ENCODE measurements at regions not wholly inside any gene's neighbourhood (a gene's known extent, or its start where the extent isn't known, plus 50 kb on each side); places are given as distances from the start of the nearest gene placed in this dataset.
"Not testable (repeated sequence)": the region's sequence is repeated elsewhere in the genome, so short reads cannot be mapped to it uniquely, and the experiment has no call there.

GRCh38 chr11:69869311-69869939 lies 50.2 kb upstream of the FGF3 start:
- no peak for DNase-seq (ENCODE audit: low spot score)

GRCh38 chr11:69870766-69871165 lies 51.5 kb upstream of the FGF3 start:
- DNase-seq (ENCODE audit: low spot score) = no peak

- no peak for DNase-seq (ENCODE audit: low spot score)
These were observed 54.2 kb upstream of the FGF3 start for GRCh38 chr11:69873166-69874077.

GRCh38 chr11:69874178-69874983 lies 55.2 kb upstream of the FGF3 start:
- no peak for DNase-seq (ENCODE audit: low spot score)

GRCh38 chr11:69874984-69875624 lies 55.9 kb upstream of the FGF3 start:
- no peak for DNase-seq (ENCODE audit: low spot score)

- DNase-seq (ENCODE audit: low spot score) = no peak
These were observed 56.8 kb upstream of the FGF3 start for GRCh38 chr11:69876013-69876412.

- DNase-seq (ENCODE audit: low spot score) = no peak
These were observed 58.0 kb upstream of the FGF3 start for GRCh38 chr11:69877235-69877634.

- not testable (repeated sequence) for DNase-seq (ENCODE audit: low spot score)
These were observed 58.5 kb upstream of the FGF3 start for GRCh38 chr11:69877704-69878103.

GRCh38 chr11:69878144-69878883 lies 59.1 kb upstream of the FGF3 start:
- no peak for DNase-seq (ENCODE audit: low spot score)

GRCh38 chr11:69878927-69879728 lies 59.9 kb upstream of the FGF3 start:
- no peak for DNase-seq (ENCODE audit: low spot score)

GRCh38 chr11:69879729-69880005 lies 60.5 kb upstream of the FGF3 start:
- DNase-seq (ENCODE audit: low spot score) = no peak

- DNase-seq (ENCODE audit: low spot score) = no peak
These were observed 61.0 kb upstream of the FGF3 start for GRCh38 chr11:69880041-69880825.

- DNase-seq (ENCODE audit: low spot score) = no peak
These were observed 61.7 kb upstream of the FGF3 start for GRCh38 chr11:69880826-69881445.

GRCh38 chr11:69881467-69882269 lies 62.5 kb upstream of the FGF3 start:
- DNase-seq (ENCODE audit: low spot score) = no peak

- no peak for DNase-seq (ENCODE audit: low spot score)
These were observed 63.0 kb upstream of the FGF3 start for GRCh38 chr11:69882270-69882608.

- no peak for DNase-seq (ENCODE audit: low spot score)
These were observed 64.4 kb upstream of the FGF3 start for GRCh38 chr11:69883292-69884255.

- no peak for DNase-seq (ENCODE audit: low spot score)
These were observed 65.1 kb upstream of the FGF3 start for GRCh38 chr11:69884286-69884685.

GRCh38 chr11:69884751-69885150 lies 65.5 kb upstream of the FGF3 start:
- DNase-seq (ENCODE audit: low spot score) = no peak

All from AG20443 (cell line).